ENCODE measurements at regions not wholly inside any gene's neighbourhood (a gene's known extent, or its start where the extent isn't known, plus 50 kb on each side); places are given as distances from the start of the nearest gene placed in this dataset.

DNA sequence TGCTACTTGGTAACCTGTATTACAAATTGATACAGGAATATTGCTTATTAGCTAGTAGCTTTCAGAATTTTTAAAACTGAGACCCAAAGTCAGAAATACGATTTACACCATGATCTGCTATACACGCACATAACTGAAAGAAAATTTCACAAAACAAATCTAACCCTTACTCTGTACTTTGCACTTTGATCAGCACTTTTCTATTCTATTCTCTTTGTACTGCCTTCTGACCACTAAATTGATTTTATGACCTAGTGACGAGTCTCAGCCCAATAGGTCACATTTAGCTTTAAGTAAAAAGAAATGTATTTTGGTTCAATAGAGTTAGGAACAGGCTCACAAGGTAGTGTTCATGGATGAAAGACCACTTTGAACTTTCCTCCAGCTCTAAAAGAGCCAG is 252.5 kb downstream of the TBX18 start:
- TF ChIP-seq, protein P1, sequence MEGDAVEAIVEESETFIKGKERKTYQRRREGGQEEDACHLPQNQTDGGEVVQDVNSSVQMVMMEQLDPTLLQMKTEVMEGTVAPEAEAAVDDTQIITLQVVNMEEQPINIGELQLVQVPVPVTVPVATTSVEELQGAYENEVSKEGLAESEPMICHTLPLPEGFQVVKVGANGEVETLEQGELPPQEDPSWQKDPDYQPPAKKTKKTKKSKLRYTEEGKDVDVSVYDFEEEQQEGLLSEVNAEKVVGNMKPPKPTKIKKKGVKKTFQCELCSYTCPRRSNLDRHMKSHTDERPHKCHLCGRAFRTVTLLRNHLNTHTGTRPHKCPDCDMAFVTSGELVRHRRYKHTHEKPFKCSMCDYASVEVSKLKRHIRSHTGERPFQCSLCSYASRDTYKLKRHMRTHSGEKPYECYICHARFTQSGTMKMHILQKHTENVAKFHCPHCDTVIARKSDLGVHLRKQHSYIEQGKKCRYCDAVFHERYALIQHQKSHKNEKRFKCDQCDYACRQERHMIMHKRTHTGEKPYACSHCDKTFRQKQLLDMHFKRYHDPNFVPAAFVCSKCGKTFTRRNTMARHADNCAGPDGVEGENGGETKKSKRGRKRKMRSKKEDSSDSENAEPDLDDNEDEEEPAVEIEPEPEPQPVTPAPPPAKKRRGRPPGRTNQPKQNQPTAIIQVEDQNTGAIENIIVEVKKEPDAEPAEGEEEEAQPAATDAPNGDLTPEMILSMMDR (IDR thresholded peaks at IDR 0.05) = no peak
- TF ChIP-seq EZH2 (IDR thresholded peaks at IDR 0.05) (no peak), EZH2phosphoT487 (IDR thresholded peaks at IDR 0.05) (no peak)

All from neural progenitor cell (in vitro differentiated cells).